COLO668 (cell line): ENCODE measurements at regions not wholly inside any gene's neighbourhood (a gene's known extent, or its start where the extent isn't known, plus 50 kb on each side); places are given as distances from the start of the nearest gene placed in this dataset.

Source experiments
- DNase-seq: peaks from one replicate; lab custom pipeline; 2025; ENCODE audit not compliant: unreplicated experiment; lab: John Stamatoyannopoulos, UW

- peak; percentile 29 for DNase-seq
These were observed 254.1 kb upstream of the KCNJ16 start for GRCh38 chr17:69820876-69821473.

GRCh38 chr17:69822314-69822875, 252.6 kb upstream of the KCNJ16 start:
- DNase-seq = no peak

DNA sequence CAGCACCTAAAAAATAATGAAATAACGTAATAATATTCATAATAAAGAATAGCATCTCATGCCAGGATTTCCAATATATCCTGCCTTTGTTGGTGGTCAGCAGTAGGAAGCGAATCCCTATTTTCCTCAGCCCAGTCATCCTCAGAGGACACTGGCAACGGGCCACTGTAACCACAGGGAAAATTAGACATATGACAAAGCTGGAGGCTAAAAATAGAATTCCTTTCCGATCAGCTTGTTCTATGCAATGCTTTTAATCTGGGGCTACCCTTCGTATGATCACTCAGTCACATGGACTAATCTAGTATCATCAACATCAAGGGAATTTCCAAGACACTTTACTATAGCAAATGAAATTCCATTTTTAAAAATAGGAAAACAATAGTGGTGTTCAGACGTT, 246.9 kb upstream of the KCNJ16 start:
- peak; percentile 1 for DNase-seq

DNA sequence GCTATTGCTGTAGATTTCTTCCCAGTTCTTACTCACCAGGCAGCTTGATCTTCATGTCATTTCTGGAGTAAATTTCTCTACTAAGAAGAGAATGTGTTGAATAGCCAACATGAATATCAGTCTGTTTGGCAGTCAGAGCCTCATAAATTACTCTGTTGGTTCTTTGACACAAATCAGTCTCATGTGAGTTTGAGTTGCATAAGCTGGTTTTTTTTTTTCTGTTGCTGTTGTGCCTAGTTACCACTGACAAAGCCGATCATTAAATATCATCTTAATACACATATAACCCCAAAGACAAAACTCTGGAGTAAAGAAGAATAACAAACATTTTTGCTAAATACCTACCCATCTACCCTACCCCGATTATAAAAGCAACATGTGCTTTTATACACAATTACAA, 240.5 kb upstream of the KCNJ16 start:
- DNase-seq = no peak

DNA sequence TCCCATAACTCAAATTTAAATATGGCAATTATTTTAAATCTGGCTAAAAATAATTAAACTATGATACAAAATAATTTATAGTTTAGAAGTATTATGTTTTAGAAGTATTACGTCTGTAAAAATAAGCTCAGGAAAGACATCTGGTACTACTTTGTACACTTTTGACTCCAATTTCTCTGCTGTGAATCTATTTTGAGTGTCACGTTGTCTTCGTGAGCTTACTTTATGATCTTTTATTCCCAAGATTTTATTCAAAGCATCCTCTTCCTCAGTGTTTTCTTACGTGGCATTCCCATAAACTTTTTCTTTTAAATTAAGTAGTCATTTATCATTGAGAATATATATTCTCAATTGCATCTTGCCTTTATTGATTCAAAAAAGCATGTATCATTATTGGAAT, 223.3 kb upstream of the KCNJ16 start:
- DNase-seq = no peak

- DNase-seq = no peak
These were observed 221.3 kb upstream of the KCNJ16 start for GRCh38 chr17:69853541-69854224.

- DNase-seq = no peak
These were observed 220.7 kb upstream of the KCNJ16 start for GRCh38 chr17:69854225-69854780.

DNA sequence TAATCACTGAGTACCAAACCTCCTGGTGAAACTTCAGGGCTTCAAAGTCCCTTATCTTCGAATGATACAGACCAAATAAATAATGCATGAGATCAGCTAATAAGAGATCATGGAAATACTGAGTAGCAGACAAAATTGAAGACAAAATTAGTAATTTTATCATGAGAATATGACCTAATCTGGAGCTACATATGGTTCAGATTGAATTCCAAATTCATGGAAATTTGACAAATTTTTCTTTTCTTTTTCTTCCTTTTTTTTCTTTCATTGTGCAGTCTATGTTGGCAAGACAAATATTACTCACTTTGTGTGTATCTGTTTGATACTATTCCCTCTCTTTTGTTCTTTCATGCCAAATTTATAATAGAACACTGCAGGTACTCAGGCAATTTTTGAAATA, 218.1 kb upstream of the KCNJ16 start:
- no peak for DNase-seq

- peak; percentile 6 for DNase-seq
These were observed 217.6 kb upstream of the KCNJ16 start for GRCh38 chr17:69857412-69857835.

- no peak for DNase-seq
These were observed 216.6 kb upstream of the KCNJ16 start for GRCh38 chr17:69858460-69858859.

DNA sequence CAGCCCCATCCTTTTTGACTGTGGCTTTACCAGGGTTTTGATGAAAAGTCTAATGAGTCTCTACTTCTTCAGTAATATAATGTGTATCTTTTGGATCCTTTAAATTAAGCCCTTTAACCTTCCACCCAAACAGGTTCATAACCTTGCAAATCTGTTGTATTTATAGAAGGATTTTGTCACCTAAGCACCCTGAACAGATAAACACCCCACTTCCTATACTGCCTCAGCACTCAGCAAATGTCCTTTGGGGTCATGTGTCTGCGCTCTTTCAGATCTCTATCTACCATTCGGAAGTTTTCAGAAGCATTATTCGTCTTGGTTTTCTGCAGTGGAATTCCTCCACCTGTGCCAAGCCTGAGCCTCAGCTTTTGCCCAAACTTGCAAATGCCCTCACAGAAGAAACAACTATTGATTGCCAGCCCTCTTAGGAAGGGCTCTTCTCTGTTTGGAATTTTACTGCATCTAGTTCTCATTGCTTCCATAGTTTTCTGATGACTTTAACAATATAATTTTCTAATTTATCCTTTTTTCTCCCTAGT, 214.8 kb upstream of the KCNJ16 start:
- no peak for DNase-seq

DNA sequence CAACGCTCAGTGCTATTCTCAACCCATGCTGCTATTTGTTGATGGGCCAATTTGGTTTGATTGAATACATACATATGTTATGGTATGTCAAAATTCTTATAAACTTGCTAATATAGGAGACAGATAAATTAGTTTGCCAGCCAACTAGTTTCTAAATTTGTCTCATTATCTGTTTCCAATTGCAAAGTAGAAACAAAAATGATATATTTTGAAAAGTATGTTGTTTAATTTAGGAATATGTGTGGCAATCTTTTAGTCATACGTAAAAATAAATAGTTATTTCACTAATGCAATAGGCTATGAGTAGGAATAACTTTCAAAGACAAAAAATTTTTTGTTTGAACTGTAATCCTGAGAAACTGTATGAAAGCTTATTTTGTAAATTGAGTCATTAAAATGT, 210.6 kb upstream of the KCNJ16 start:
- DNase-seq = no peak

GRCh38 chr17:69869667-69870066, 205.4 kb upstream of the KCNJ16 start:
- no peak for DNase-seq

- no peak for DNase-seq
These were observed 204.9 kb upstream of the KCNJ16 start for GRCh38 chr17:69870091-69870530.

- no peak for DNase-seq
These were observed 204.2 kb upstream of the KCNJ16 start for GRCh38 chr17:69870751-69871199.

DNA sequence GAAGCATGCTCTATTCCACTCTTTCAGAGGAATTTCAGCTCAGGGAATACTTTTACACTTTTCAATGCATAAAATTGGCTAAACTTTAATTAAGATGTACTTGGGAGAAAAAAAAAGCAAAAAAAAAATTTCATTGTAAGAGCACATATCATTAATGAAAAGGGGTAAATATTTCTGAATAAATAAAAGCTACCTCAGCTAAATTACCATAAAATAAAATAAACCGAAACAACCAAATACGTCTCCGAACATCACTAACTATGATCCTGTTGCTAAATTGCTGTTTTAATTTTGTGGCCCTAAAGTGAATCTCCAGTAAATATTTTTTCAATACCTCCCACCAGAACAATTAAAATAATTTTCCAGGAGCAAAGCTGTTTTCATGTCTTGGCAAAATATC, 203.7 kb upstream of the KCNJ16 start:
- DNase-seq = no peak

DNA sequence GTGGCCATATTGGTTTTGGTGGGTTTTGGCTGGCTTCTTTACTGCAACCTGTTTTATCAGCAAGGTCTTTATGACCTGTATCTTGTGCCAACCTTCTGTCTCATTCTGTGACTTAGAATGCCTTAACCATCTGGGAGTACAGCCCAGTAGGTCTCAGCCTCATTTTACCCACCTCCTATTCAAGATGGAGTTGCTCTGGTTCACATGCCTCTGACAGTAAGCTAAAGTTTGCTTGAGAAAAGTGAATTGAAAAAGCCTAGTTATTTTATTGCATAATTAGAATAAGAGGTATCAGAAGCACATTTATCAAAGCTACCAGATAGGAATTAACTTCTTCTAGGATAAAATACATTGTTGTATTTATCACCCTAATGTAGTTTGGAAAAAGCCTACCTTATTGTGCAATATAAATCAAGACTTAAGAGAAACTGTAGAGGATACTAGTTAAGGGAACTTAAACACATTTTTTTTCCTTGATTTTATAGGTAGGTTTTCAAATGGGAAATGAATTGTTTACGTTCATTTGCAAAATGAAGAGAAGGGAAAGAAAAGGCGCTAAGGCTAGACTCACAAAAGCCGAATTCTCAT, 202.3 kb upstream of the KCNJ16 start:
- no peak for DNase-seq

GRCh38 chr17:69874175-69874670, 200.8 kb upstream of the KCNJ16 start:
- no peak for DNase-seq

DNA sequence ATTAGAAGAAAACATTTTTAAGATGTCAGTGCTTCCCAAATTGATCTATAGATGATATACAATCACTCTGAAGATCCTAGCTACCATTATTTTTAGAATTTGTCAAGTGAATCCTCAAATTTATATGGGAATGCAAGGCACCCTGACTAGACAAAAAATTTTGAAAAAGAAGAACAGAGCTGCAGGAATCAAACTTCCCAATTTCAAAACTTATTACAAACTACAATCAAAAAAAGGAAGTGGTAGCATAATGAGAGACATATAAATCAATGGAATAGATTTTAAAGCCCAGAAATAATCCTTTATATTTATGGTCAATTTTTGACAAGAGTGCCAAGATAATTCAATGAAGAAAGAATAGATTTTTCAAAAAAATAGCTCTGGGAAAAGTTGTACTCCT, 198.3 kb upstream of the KCNJ16 start:
- no peak for DNase-seq

DNA sequence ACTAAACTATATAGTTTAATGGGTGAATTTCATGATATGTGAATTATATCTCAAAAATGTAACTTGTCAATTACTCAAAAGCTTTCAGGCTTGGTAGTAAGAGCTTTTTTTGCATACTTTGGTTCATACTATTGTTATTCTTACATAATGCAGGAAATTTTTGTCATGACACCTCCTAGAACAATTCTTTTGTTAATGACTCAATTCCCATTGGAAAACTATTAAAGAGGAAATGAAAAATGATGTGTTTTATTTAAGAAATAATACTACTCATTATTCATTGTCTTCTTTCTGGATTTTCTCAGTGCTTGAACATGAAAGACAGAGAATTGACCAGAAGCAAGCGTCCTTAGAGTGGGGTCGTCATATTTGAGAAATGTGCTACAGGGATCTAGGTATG, 196.4 kb upstream of the KCNJ16 start:
- DNase-seq = no peak

DNA sequence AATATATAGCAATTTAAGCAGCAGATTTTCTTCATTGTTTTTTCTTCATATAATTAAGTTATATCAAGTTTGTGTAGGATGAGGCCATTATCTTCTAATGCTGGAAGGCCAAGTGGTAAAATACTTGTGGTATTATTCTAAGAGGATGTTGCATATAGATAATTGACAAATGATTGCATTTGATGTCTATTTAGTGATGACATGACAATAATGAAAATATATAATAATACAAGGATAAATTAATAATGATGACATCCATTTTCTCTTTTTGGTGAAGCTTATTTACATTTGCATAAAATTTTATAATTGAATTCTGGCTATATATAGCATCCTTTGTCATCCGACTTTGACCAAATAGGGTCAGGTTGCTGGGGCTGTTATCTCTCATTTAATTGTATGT, 195.4 kb upstream of the KCNJ16 start:
- no peak for DNase-seq
